OCI-LY7 (cell line): ENCODE measurements at regions not wholly inside any gene's neighbourhood (a gene's known extent, or its start where the extent isn't known, plus 50 kb on each side); places are given as distances from the start of the nearest gene placed in this dataset.

Source experiments
- BruUV-seq: library from RNA; stranded (reverse); fragments of 400-500 nt; replicated peaks from 2 replicates; lab custom pipeline; 2021; lab: Mats Ljungman, UMichigan
- CTCF ChIA-PET: fragments of 300-600 bp; sonication (Branson Sonifier 250); formaldehyde crosslinking; loops from one replicate; lab custom pipeline; 2022; ENCODE audit warnings: antibody characterized with exemption; ENCODE audit not compliant: unreplicated experiment; lab: Charles Lee
- POLR2A ChIA-PET: fragments of 300-600 bp; sonication (Branson Sonifier 250); formaldehyde crosslinking; loops from one replicate; lab custom pipeline; 2022; ENCODE audit warnings: antibody characterized with exemption; lab: Charles Lee
- DNase-seq: peaks from one replicate; pipeline ENCODE4 v3.0.0-alpha.2; 2015; ENCODE audit warnings: low spot score
- H2AFZ ChIP-seq: fragments of 200-600 bp; sonication (generic), shearing (Covaris generic); 2 replicates; pipeline ENCODE4 v1.6.1; 2014; ENCODE audit warnings: mild to moderate bottlenecking, antibody characterized with exemption, low read length, moderate library complexity
- H3K27ac ChIP-seq: fragments of 200-600 bp; sonication (generic); 2 replicates; pipeline ENCODE4 v1.5.1; 2014; ENCODE audit warnings: mixed run types, low read depth, mild to moderate bottlenecking, moderate library complexity, low read length, inconsistent platforms; ENCODE audit not compliant: poor library complexity, severe bottlenecking
- H3K36me3 ChIP-seq: fragments of 200-600 bp; sonication (generic); 2 replicates; pipeline ENCODE4 v1.6.1; 2014; ENCODE audit warnings: mild to moderate bottlenecking, antibody characterized with exemption, low read length, moderate library complexity, mixed read lengths; ENCODE audit not compliant: insufficient read depth
- H3K4me1 ChIP-seq: fragments of 200-600 bp; sonication (generic); 2 replicates; pipeline ENCODE4 v1.5.1; 2014; ENCODE audit warnings: mild to moderate bottlenecking, low read length; ENCODE audit not compliant: insufficient read depth, poor library complexity, severe bottlenecking
- H3K4me2 ChIP-seq: fragments of 200-600 bp; sonication (generic); 2 replicates; pipeline ENCODE4 v1.6.1; 2014; ENCODE audit warnings: mild to moderate bottlenecking, low read length
- H3K4me3 ChIP-seq: fragments of 200-600 bp; sonication (generic); 2 replicates; pipeline ENCODE4 v1.5.1; 2014; ENCODE audit warnings: mild to moderate bottlenecking, low read depth, low read length; ENCODE audit not compliant: poor library complexity, severe bottlenecking
- H3K79me2 ChIP-seq: fragments of 200-600 bp; sonication (generic); 2 replicates; pipeline ENCODE4 v1.6.1; 2016; ENCODE audit warnings: low read depth, mild to moderate bottlenecking, low read length, moderate library complexity, mixed read lengths; ENCODE audit not compliant: insufficient read depth
- H3K9me2 ChIP-seq: fragments of 200-600 bp; sonication (generic); 2 replicates; pipeline ENCODE4 v1.6.1; 2016; ENCODE audit warnings: mild to moderate bottlenecking, low read length, mixed read lengths; ENCODE audit not compliant: insufficient read depth
- H3K9me3 ChIP-seq: fragments of 200-600 bp; sonication (generic); 2 replicates; pipeline ENCODE4 v1.6.1; 2014; ENCODE audit warnings: mild to moderate bottlenecking, mixed run types, low read length, mixed read lengths
- H4K20me1 ChIP-seq: fragments of 200-600 bp; sonication (generic); 2 replicates; pipeline ENCODE4 v1.6.1; 2014; ENCODE audit warnings: mild to moderate bottlenecking, antibody characterized with exemption, low read length, moderate library complexity, mixed read lengths; ENCODE audit not compliant: insufficient read depth
- CTCF ChIP-seq: fragments of 200-600 bp; sonication (generic); conservative IDR thresholded peaks from 2 replicates; pipeline ENCODE4 v1.5.1; 2014; ENCODE audit warnings: mild to moderate bottlenecking, antibody characterized with exemption, low read length, moderate library complexity, mixed read lengths
- EZH2phosphoT487 ChIP-seq: fragments of 200-600 bp; sonication (generic); IDR thresholded peaks from 2 replicates; pipeline ENCODE4 v1.6.1; 2018; ENCODE audit warnings: low read depth, borderline replicate concordance, mild to moderate bottlenecking, mixed run types, antibody characterized with exemption, low read length, moderate library complexity, mixed read lengths
- intact Hi-C: fragments of 100-400 bp; cut with micrococcal nuclease; formaldehyde crosslinking; loops from one replicate; pipeline ENCODE4 v1.10.0; 2022; ENCODE audit not compliant: unreplicated experiment

GRCh38 chr17:33964344-33964979 is 290.6 kb upstream of the CCL2 start:
- Histone ChIP-seq H2AFZ (peak overlapping the region; percentile 84), H3K4me2 (peak overlapping the region; percentile 48), H3K9me2 (no peaks in the 10 kb centered on the region), H3K9me3 (no peaks in the 10 kb centered on the region), H3K4me1 (peaks cover 20% of the 10 kb centered on the region), H4K20me1 (no peaks in the 10 kb centered on the region), H3K79me2 (no peaks in the 10 kb centered on the region), H3K27ac (no peak overlapping the region), H3K4me3 (no peak overlapping the region), H3K36me3 (no peaks in the 10 kb centered on the region)
- peak; percentile 71 for DNase-seq
- BruUV-seq: no TSS peak
- POLR2A ChIA-PET: no interaction called here
- intact Hi-C loops: no loop called here
- CTCF ChIA-PET: no interaction called here
- peak; percentile 63 for TF ChIP-seq CTCF
- TF ChIP-seq EZH2phosphoT487: no peak

- Histone ChIP-seq H3K9me3 (no peaks in the 10 kb centered on the region), H3K36me3 (no peaks in the 10 kb centered on the region), H3K27ac (no peak overlapping the region), H3K4me1 (peaks cover 20% of the 10 kb centered on the region), H2AFZ (no peak overlapping the region), H3K79me2 (no peaks in the 10 kb centered on the region), H3K4me3 (no peak overlapping the region), H3K4me2 (no peak overlapping the region), H4K20me1 (no peaks in the 10 kb centered on the region), H3K9me2 (no peaks in the 10 kb centered on the region)
- POLR2A ChIA-PET: no interaction called here
- TF ChIP-seq EZH2phosphoT487 (no peak), CTCF (no peak)
- intact Hi-C loops: no loop called here
- CTCF ChIA-PET: no interaction called here
- DNase-seq: no peak
- no TSS peak for BruUV-seq
These were observed 288.6 kb upstream of the CCL2 start for GRCh38 chr17:33966410-33967059.
